ENCODE measurements at regions not wholly inside any gene's neighbourhood (a gene's known extent, or its start where the extent isn't known, plus 50 kb on each side); places are given as distances from the start of the nearest gene placed in this dataset.
"Not testable (repeated sequence)": the region's sequence is repeated elsewhere in the genome, so short reads cannot be mapped to it uniquely, and the experiment has no call there.

DNA sequence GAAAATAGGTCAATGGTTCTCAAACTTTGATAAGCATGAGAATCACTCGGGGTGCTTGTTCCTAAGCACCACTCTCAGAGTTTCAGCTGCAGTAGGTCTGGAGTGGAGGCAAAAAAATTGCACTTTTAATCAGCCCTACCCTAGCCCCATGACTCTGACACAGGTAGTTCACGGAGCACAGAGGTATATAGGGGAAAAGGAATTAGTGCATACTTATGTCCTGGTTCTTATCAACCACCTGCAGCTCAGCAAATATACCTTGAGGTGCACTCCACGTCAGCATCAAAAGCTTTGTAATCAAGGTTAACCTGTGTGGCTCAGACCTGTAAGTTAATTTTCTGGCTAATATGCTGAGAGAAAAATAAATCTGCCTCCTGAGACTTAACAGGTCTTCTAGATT is 138.8 kb upstream of the HMGN3 start:
- Histone ChIP-seq H3K9me2 (replicated peaks; ENCODE audit: insufficient read depth, low read length) (no peaks in the 10 kb centered on the region), H4K20me1 (ENCODE audit: insufficient read depth, low read depth, low read length) (no peaks in the 10 kb centered on the region), H3K4me2 (ENCODE audit: low read depth, low read length, poor library complexity, severe bottlenecking) (no peak overlapping the region), H3K9me3 (ENCODE audit: low read length) (no peaks in the 10 kb centered on the region), H3K36me3 (ENCODE audit: insufficient read depth, low read length) (no peaks in the 10 kb centered on the region), H3K79me2 (ENCODE audit: low read length) (no peaks in the 10 kb centered on the region), H2AFZ (ENCODE audit: low read length) (no peak overlapping the region), H3K4me3 (ENCODE audit: low read length) (no peak overlapping the region), H3K9ac (ENCODE audit: low read length) (no peak overlapping the region), H3K27me3 (ENCODE audit: low read length) (0 out of 2 replicates have a peak, but pooled peaks cover 4% of the 10 kb centered on the region), H3K27ac (ENCODE audit: low read length) (no peak overlapping the region), H3K4me1 (ENCODE audit: low read length) (no peaks in the 10 kb centered on the region)
- no peak for DNase-seq

GRCh38 chr6:79372757-79373156 is 138.3 kb upstream of the HMGN3 start:
- Histone ChIP-seq H3K9ac (ENCODE audit: low read length) (no peak overlapping the region), H3K4me3 (ENCODE audit: low read length) (no peak overlapping the region), H3K9me3 (ENCODE audit: low read length) (no peaks in the 10 kb centered on the region), H3K4me1 (ENCODE audit: low read length) (no peaks in the 10 kb centered on the region), H4K20me1 (ENCODE audit: insufficient read depth, low read depth, low read length) (no peaks in the 10 kb centered on the region), H2AFZ (ENCODE audit: low read length) (no peak overlapping the region), H3K27me3 (ENCODE audit: low read length) (0 out of 2 replicates have a peak, but pooled peaks cover 4% of the 10 kb centered on the region), H3K9me2 (replicated peaks; ENCODE audit: insufficient read depth, low read length) (no peaks in the 10 kb centered on the region), H3K4me2 (ENCODE audit: low read depth, low read length, poor library complexity, severe bottlenecking) (no peak overlapping the region), H3K27ac (ENCODE audit: low read length) (no peak overlapping the region), H3K79me2 (ENCODE audit: low read length) (no peaks in the 10 kb centered on the region), H3K36me3 (ENCODE audit: insufficient read depth, low read length) (no peaks in the 10 kb centered on the region)
- DNase-seq: no peak

- H3K36me3 ChIP-seq (ENCODE audit: insufficient read depth, low read length): no peaks in the 10 kb centered on the region
- no peak overlapping the region for H3K4me2 ChIP-seq (ENCODE audit: low read depth, low read length, poor library complexity, severe bottlenecking)
- no peaks in the 10 kb centered on the region for H3K4me1 ChIP-seq (ENCODE audit: low read length)
- H3K9me2 ChIP-seq (replicated peaks; ENCODE audit: insufficient read depth, low read length): no peaks in the 10 kb centered on the region
- no peak overlapping the region for H3K4me3 ChIP-seq (ENCODE audit: low read length)
- no peaks in the 10 kb centered on the region for H3K9me3 ChIP-seq (ENCODE audit: low read length)
- H3K27ac ChIP-seq (ENCODE audit: low read length): no peak overlapping the region
- no peaks in the 10 kb centered on the region for H4K20me1 ChIP-seq (ENCODE audit: insufficient read depth, low read depth, low read length)
- no peak for DNase-seq
- no peak overlapping the region for H2AFZ ChIP-seq (ENCODE audit: low read length)
- H3K9ac ChIP-seq (ENCODE audit: low read length): no peak overlapping the region
- H3K79me2 ChIP-seq (ENCODE audit: low read length): no peaks in the 10 kb centered on the region
- H3K27me3 ChIP-seq (ENCODE audit: low read length): 0 out of 2 replicates have a peak, but pooled peaks cover 4% of the 10 kb centered on the region
Measured at GRCh38 chr6:79369026-79369425, 134.5 kb upstream of the HMGN3 start.

DNA sequence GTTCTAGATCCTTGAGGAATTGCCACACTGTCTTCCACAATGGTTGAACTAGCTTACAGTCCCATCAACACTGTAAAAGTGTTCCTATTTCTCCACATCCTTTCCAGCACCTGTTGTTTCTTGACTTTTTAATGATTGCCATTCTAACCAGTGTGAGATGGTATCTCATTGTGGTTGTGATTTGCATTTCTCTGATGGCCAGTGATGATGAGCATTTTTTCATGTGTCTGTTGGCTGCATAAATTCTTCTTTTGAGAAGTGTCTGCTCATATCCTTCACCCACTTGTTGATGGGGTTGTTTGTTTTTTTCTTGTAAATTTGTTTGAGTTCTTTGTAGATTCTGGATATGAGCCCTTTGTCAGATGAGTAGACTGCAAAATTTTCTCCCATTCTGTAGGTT is 129.0 kb upstream of the HMGN3 start:
- not testable (repeated sequence) for H3K27ac ChIP-seq (ENCODE audit: low read length); H3K36me3 ChIP-seq (ENCODE audit: insufficient read depth, low read length); H3K27me3 ChIP-seq (ENCODE audit: low read length); DNase-seq; H3K79me2 ChIP-seq (ENCODE audit: low read length); H2AFZ ChIP-seq (ENCODE audit: low read length); H3K4me3 ChIP-seq (ENCODE audit: low read length); H3K9me2 ChIP-seq (replicated peaks; ENCODE audit: insufficient read depth, low read length); H3K4me2 ChIP-seq (ENCODE audit: low read depth, low read length, poor library complexity, severe bottlenecking); H3K9ac ChIP-seq (ENCODE audit: low read length); H4K20me1 ChIP-seq (ENCODE audit: insufficient read depth, low read depth, low read length); H3K9me3 ChIP-seq (ENCODE audit: low read length); H3K4me1 ChIP-seq (ENCODE audit: low read length)

GRCh38 chr6:79361074-79361473 is 126.6 kb upstream of the HMGN3 start:
- not testable (repeated sequence) for H3K9ac ChIP-seq (ENCODE audit: low read length); H3K4me3 ChIP-seq (ENCODE audit: low read length); H3K27me3 ChIP-seq (ENCODE audit: low read length); H3K36me3 ChIP-seq (ENCODE audit: insufficient read depth, low read length); H3K27ac ChIP-seq (ENCODE audit: low read length); H3K9me3 ChIP-seq (ENCODE audit: low read length); H2AFZ ChIP-seq (ENCODE audit: low read length); H4K20me1 ChIP-seq (ENCODE audit: insufficient read depth, low read depth, low read length); H3K9me2 ChIP-seq (replicated peaks; ENCODE audit: insufficient read depth, low read length); H3K4me2 ChIP-seq (ENCODE audit: low read depth, low read length, poor library complexity, severe bottlenecking); DNase-seq; H3K4me1 ChIP-seq (ENCODE audit: low read length); H3K79me2 ChIP-seq (ENCODE audit: low read length)

DNA sequence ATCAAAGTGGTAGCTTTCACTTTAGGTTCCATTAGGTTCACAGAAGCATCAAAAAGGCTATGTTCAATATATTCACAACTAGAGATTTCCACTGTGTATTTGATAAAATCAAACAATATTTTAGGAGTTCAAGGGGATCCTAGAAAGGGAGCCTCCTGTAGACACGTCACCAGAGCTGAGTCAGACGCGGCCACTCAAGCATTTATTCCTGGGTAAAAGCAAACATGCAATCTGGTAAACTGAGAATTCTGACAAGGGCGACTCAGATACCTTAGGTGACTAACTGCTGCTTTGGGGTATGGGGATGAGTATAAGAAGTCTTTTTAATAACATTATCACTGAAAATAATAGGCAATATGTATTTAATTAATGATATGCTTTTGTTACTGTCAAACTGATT is 118.7 kb upstream of the HMGN3 start:
- Histone ChIP-seq H3K27me3 (ENCODE audit: low read length) (no peaks in the 10 kb centered on the region), H3K9ac (ENCODE audit: low read length) (no peak overlapping the region), H3K9me3 (ENCODE audit: low read length) (no peaks in the 10 kb centered on the region), H3K27ac (ENCODE audit: low read length) (no peak overlapping the region), H3K36me3 (ENCODE audit: insufficient read depth, low read length) (no peaks in the 10 kb centered on the region), H2AFZ (ENCODE audit: low read length) (no peak overlapping the region), H3K4me3 (ENCODE audit: low read length) (no peak overlapping the region), H3K9me2 (replicated peaks; ENCODE audit: insufficient read depth, low read length) (no peaks in the 10 kb centered on the region), H3K4me1 (ENCODE audit: low read length) (no peaks in the 10 kb centered on the region), H3K79me2 (ENCODE audit: low read length) (no peaks in the 10 kb centered on the region), H4K20me1 (ENCODE audit: insufficient read depth, low read depth, low read length) (no peaks in the 10 kb centered on the region), H3K4me2 (ENCODE audit: low read depth, low read length, poor library complexity, severe bottlenecking) (no peak overlapping the region)
- peak; percentile 20 for DNase-seq

- Histone ChIP-seq H3K4me1 (ENCODE audit: low read length) (no peaks in the 10 kb centered on the region), H2AFZ (ENCODE audit: low read length) (no peak overlapping the region), H3K9me2 (replicated peaks; ENCODE audit: insufficient read depth, low read length) (no peaks in the 10 kb centered on the region), H3K4me3 (ENCODE audit: low read length) (no peak overlapping the region), H3K4me2 (ENCODE audit: low read depth, low read length, poor library complexity, severe bottlenecking) (no peak overlapping the region), H3K79me2 (ENCODE audit: low read length) (no peaks in the 10 kb centered on the region), H3K27me3 (ENCODE audit: low read length) (no peaks in the 10 kb centered on the region), H3K9ac (ENCODE audit: low read length) (no peak overlapping the region), H4K20me1 (ENCODE audit: insufficient read depth, low read depth, low read length) (no peaks in the 10 kb centered on the region), H3K9me3 (ENCODE audit: low read length) (no peaks in the 10 kb centered on the region), H3K36me3 (ENCODE audit: insufficient read depth, low read length) (no peaks in the 10 kb centered on the region), H3K27ac (ENCODE audit: low read length) (no peak overlapping the region)
- DNase-seq: no peak
Measured at GRCh38 chr6:79338493-79338892, 104.0 kb upstream of the HMGN3 start.

DNA sequence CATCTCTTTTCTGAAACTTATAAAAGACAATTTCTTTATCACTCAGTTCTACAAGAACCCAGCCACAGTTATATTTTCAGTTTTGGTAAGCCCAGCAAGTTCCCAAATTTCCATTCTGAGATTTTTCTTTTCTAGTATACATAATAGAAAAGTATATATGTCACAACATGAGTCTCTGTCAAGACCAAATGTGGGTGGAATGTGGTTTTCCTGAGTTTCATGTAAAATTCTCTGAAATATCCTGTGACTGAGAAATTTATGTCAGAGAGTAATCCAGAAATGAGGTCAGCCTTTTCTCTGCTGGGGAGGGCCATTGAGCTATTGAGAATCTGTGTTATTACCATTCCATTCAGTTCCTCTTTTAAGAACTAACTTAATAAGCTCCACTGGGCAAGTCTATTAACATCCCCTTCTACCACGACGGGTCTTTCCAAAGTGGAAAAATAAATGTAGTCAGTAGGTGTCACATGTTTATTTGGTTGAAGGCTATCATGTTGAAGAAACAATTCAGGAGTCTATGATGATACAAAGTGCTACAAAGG is 100.7 kb upstream of the HMGN3 start:
- H3K9me2 ChIP-seq (replicated peaks; ENCODE audit: insufficient read depth, low read length): no peaks in the 10 kb centered on the region

GRCh38 chr6:79334674-79335073 is 100.2 kb upstream of the HMGN3 start:
- DNase-seq: peak; percentile 11
- Histone ChIP-seq H3K4me3 (ENCODE audit: low read length) (no peak overlapping the region), H3K9me2 (replicated peaks; ENCODE audit: insufficient read depth, low read length) (no peaks in the 10 kb centered on the region), H3K27me3 (ENCODE audit: low read length) (no peaks in the 10 kb centered on the region), H3K27ac (ENCODE audit: low read length) (no peak overlapping the region), H3K36me3 (ENCODE audit: insufficient read depth, low read length) (no peaks in the 10 kb centered on the region), H2AFZ (ENCODE audit: low read length) (no peak overlapping the region), H3K4me2 (ENCODE audit: low read depth, low read length, poor library complexity, severe bottlenecking) (no peak overlapping the region), H3K4me1 (ENCODE audit: low read length) (no peaks in the 10 kb centered on the region), H4K20me1 (ENCODE audit: insufficient read depth, low read depth, low read length) (no peaks in the 10 kb centered on the region), H3K9ac (ENCODE audit: low read length) (no peak overlapping the region), H3K79me2 (ENCODE audit: low read length) (no peaks in the 10 kb centered on the region), H3K9me3 (ENCODE audit: low read length) (no peaks in the 10 kb centered on the region)

More for the DNA sequence above, 100.7 kb upstream of the HMGN3 start:
- Histone ChIP-seq H4K20me1 (ENCODE audit: insufficient read depth, low read depth, low read length) (no peaks in the 10 kb centered on the region), H3K4me3 (ENCODE audit: low read length) (no peak overlapping the region), H2AFZ (ENCODE audit: low read length) (no peak overlapping the region), H3K27ac (ENCODE audit: low read length) (no peak overlapping the region), H3K27me3 (ENCODE audit: low read length) (no peaks in the 10 kb centered on the region), H3K79me2 (ENCODE audit: low read length) (no peaks in the 10 kb centered on the region), H3K9ac (ENCODE audit: low read length) (no peak overlapping the region), H3K9me3 (ENCODE audit: low read length) (no peaks in the 10 kb centered on the region), H3K36me3 (ENCODE audit: insufficient read depth, low read length) (no peaks in the 10 kb centered on the region), H3K4me2 (ENCODE audit: low read depth, low read length, poor library complexity, severe bottlenecking) (no peak overlapping the region), H3K4me1 (ENCODE audit: low read length) (no peaks in the 10 kb centered on the region)
- peak; percentile 31 for DNase-seq
